Testis (tissue), 2 donors: ENCODE measurements at regions not wholly inside any gene's neighbourhood (a gene's known extent, or its start where the extent isn't known, plus 50 kb on each side); places are given as distances from the start of the nearest gene placed in this dataset.

ENCODE experiments used
- CTCF ChIP-seq, 3 experiments: fragments of 450-650 bp in 2 of 3; fragments of 200-600 bp in 1 of 3; sonication (generic) in 1 of 3; IDR thresholded peaks; one replicate each; pipeline ENCODE4 v1.5.1; 2016 to 2019; ENCODE audit warnings: antibody characterized with exemption in 3 of 3, mild to moderate bottlenecking in 2 of 3, moderate library complexity in 1 of 3
- POLR2A ChIP-seq: fragments of 450-650 bp; IDR thresholded peaks from one replicate; pipeline ENCODE4 v1.6.1; 2017; ENCODE audit warnings: antibody characterized with exemption, mild to moderate bottlenecking, moderate library complexity

- TF ChIP-seq POLR2A (no peak), CTCF (IDR thresholded peaks at IDR 0.05) (no peak)
Observed at GRCh38 chr4:86446996-86447395, 87.1 kb upstream of the MAPK10 start.
